Endothelial cell of umbilical vein (primary cell): ENCODE measurements at regions not wholly inside any gene's neighbourhood (a gene's known extent, or its start where the extent isn't known, plus 50 kb on each side); places are given as distances from the start of the nearest gene placed in this dataset.

ENCODE experiments used
- BruUV-seq: library from RNA; stranded (reverse); fragments of 400-500 nt; replicated peaks from 2 replicates; lab custom pipeline; 2021; lab: Mats Ljungman, UMichigan
- CTCF ChIA-PET: fragments of 300-600, 350-600 bp; sonication (Branson Sonifier 250); formaldehyde crosslinking; loops from one replicate; lab custom pipeline; 2021; ENCODE audit warnings: antibody characterized with exemption, inconsistent platforms; lab: Charles Lee
- POLR2A ChIA-PET: fragments of 300-600, 350-600 bp; sonication (Branson Sonifier 250); formaldehyde crosslinking; loops from one replicate; lab custom pipeline; 2021; ENCODE audit warnings: antibody characterized with exemption, inconsistent platforms; lab: Charles Lee
- DNase-seq: peaks from one replicate; pipeline ENCODE4 v3.0.0-alpha.2; 2011; ENCODE audit warnings: low read depth, low spot score
- FAIRE-seq: peaks from 2 replicates; lab custom pipeline; 2011; peaks lifted over from hg19 to GRCh38; lab: Jason Lieb, UNC
- H2AFZ ChIP-seq: 2 replicates; pipeline ENCODE4 v1.6.0; 2012; ENCODE audit warnings: low read depth, low read length, control low read depth, inconsistent platforms
- H3K27ac ChIP-seq: 2 replicates; pipeline ENCODE4 v1.5.1; 2011; ENCODE audit warnings: low read depth, mild to moderate bottlenecking, control low read depth, low read length, moderate library complexity; ENCODE audit not compliant: insufficient read depth
- H3K27me3 ChIP-seq, 2 experiments: 2 replicates each; pipeline versions ENCODE4 v1.6.0 to v1.6.1; 2011; ENCODE audit warnings: low read length in 2 of 2, mixed read lengths in 1 of 2; ENCODE audit not compliant: control insufficient read depth in 2 of 2, insufficient read depth in 2 of 2
- H3K36me3 ChIP-seq, 2 experiments: 2 replicates in 1 of 2; 3 replicates in 1 of 2; pipeline ENCODE4 v1.5.1; 2011; ENCODE audit warnings: low read length in 2 of 2, mild to moderate bottlenecking in 1 of 2, moderate library complexity in 1 of 2; ENCODE audit not compliant: control insufficient read depth in 2 of 2, insufficient read depth in 2 of 2; ENCODE audit errors: extremely low read depth in 1 of 2
- H3K4me1 ChIP-seq: 3 replicates; pipeline ENCODE4 v1.5.1; 2011; ENCODE audit warnings: mild to moderate bottlenecking, low read length; ENCODE audit not compliant: control insufficient read depth, insufficient read depth; ENCODE audit errors: extremely low read depth
- H3K4me2 ChIP-seq: 2 replicates; pipeline ENCODE4 v1.6.1; 2011; ENCODE audit warnings: low read length, control low read depth, mixed read lengths; ENCODE audit not compliant: insufficient read depth
- H3K4me3 ChIP-seq, 3 experiments: fragments of 200-600 bp in 1 of 3; sonication (generic), shearing (Covaris generic) in 1 of 3; replicated peaks in 1 of 3; 2 replicates each; pipeline ENCODE4 v1.5.1; 2011 to 2016; ENCODE audit warnings: control low read depth in 3 of 3, low read length in 3 of 3, mild to moderate bottlenecking in 2 of 3, inconsistent platforms in 1 of 3, low read depth in 1 of 3, moderate library complexity in 1 of 3; ENCODE audit not compliant: insufficient read depth in 1 of 3
- H3K79me2 ChIP-seq: 2 replicates; pipeline ENCODE4 v1.6.0; 2012; ENCODE audit warnings: low read length, inconsistent platforms; ENCODE audit not compliant: control insufficient read depth, insufficient read depth
- H3K9ac ChIP-seq: replicated peaks from 2 replicates; pipeline ENCODE3; 2011; ENCODE audit warnings: low read length, control low read depth; ENCODE audit not compliant: insufficient read depth; ENCODE audit errors: extremely low read depth
- H3K9me1 ChIP-seq: replicated peaks from 3 replicates; pipeline ENCODE4 v1.6.0; 2011; ENCODE audit warnings: mild to moderate bottlenecking, low read length; ENCODE audit not compliant: control insufficient read depth, insufficient read depth; ENCODE audit errors: extremely low read depth
- H3K9me3 ChIP-seq: replicated peaks from 2 replicates; pipeline ENCODE4 v1.5.1; 2012; ENCODE audit warnings: low read length, inconsistent platforms; ENCODE audit not compliant: control insufficient read depth, insufficient read depth
- H4K20me1 ChIP-seq: replicated peaks from 2 replicates; pipeline ENCODE3; 2011; ENCODE audit warnings: mild to moderate bottlenecking, low read length; ENCODE audit not compliant: control insufficient read depth, insufficient read depth; ENCODE audit errors: extremely low read depth
- CTCF ChIP-seq, 2 donors: IDR thresholded peaks; 1 replicate in 1 of 2; 2 replicates in 1 of 2; pipeline ENCODE4 v1.5.1; 2011; ENCODE audit warnings: low read length in 2 of 2, mild to moderate bottlenecking in 2 of 2, moderate library complexity in 2 of 2, control low read depth in 1 of 2, inconsistent platforms in 1 of 2, low read depth in 1 of 2; ENCODE audit not compliant: insufficient read depth in 1 of 2; ENCODE audit errors: extremely low read depth in 1 of 2
- EZH2 ChIP-seq: IDR thresholded peaks from 2 replicates; pipeline ENCODE4 v1.6.1; 2012; ENCODE audit warnings: borderline replicate concordance, low read depth, mild to moderate bottlenecking, moderate library complexity, low read length, inconsistent platforms; ENCODE audit not compliant: severe bottlenecking
- FOS ChIP-seq: IDR thresholded peaks from 2 replicates; pipeline ENCODE4 v1.6.1; 2011; ENCODE audit warnings: mild to moderate bottlenecking, low read length, moderate library complexity, borderline replicate concordance; ENCODE audit not compliant: insufficient read depth
- JUN ChIP-seq: IDR thresholded peaks from 2 replicates; pipeline ENCODE4 v1.6.1; 2011; ENCODE audit warnings: borderline replicate concordance, low read depth; ENCODE audit not compliant: insufficient read length, insufficient read depth
- MYC ChIP-seq: IDR thresholded peaks from one replicate; pipeline ENCODE4 v1.6.1; 2011; ENCODE audit warnings: mild to moderate bottlenecking, low read depth, low read length
- POLR2A ChIP-seq: IDR thresholded peaks from 2 replicates; pipeline ENCODE4 v1.6.1; 2012; ENCODE audit warnings: low read depth, mild to moderate bottlenecking, control low read depth, low read length
- POLR2AphosphoS5 ChIP-seq: IDR thresholded peaks from 2 replicates; pipeline ENCODE4 v1.6.1; 2012; ENCODE audit warnings: low read depth, mild to moderate bottlenecking, control low read depth, low read length, moderate library complexity; ENCODE audit not compliant: insufficient read depth
- dilution Hi-C: fragments of 300-500 bp; cut with MboI; formaldehyde crosslinking; loops from one replicate; pipeline ENCODE4 v1.15.0; 2019; ENCODE audit warnings: low sequenced_read_pairs; ENCODE audit not compliant: extremely low pct_ligation_motif_present
- intact Hi-C: fragments of 100-400 bp; cut with micrococcal nuclease; formaldehyde crosslinking; loops from one replicate; pipeline ENCODE4 v1.10.0; 2022
- TF ChIP-seq, protein P1 (sequence below): IDR thresholded peaks from 2 replicates; pipeline ENCODE4 v1.6.1; 2011; ENCODE audit not compliant: insufficient read depth, insufficient read length

DNA sequence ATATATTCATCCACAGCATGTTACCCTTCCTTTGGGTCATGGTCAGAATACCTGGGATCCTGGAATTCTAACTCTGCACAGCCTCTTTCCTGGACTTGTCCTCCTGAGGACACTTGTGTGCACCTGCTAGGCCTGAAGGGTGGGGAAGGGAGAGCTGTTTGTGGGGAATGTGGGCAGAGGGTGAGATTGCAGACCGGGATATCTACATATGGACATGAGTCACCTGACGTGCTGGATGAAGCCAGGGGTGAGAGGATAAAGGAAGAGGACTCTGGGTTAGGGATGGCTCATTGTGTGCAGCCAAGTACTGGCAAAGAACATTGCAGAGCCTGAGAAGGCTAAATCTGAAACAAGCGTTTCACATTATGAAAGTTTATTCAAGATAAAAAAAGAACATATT, 241.4 kb upstream of the RPS23 start:
- Histone ChIP-seq H3K79me2 (no peaks in the 10 kb centered on the region), H3K9ac (no peak overlapping the region), H4K20me1 (no peaks in the 10 kb centered on the region), H3K9me1 (no peaks in the 10 kb centered on the region), H2AFZ (no peak overlapping the region), H3K4me1 (no peaks in the 10 kb centered on the region), H3K36me3 (no peaks in the 10 kb centered on the region), H3K4me2 (no peak overlapping the region), H3K27ac (no peak overlapping the region), H3K27me3 (no peaks in the 10 kb centered on the region), H3K9me3 (no peaks in the 10 kb centered on the region), H3K4me3 (no peak overlapping the region)
- BruUV-seq, result no TSS peak
- dilution Hi-C loops (no loop called here), intact Hi-C loops (no loop called here)
- no peak for TF ChIP-seq POLR2AphosphoS5
- no peak for TF ChIP-seq JUN
- TF ChIP-seq FOS, result no peak
- TF ChIP-seq POLR2A, result no peak
- TF ChIP-seq, protein P1, sequence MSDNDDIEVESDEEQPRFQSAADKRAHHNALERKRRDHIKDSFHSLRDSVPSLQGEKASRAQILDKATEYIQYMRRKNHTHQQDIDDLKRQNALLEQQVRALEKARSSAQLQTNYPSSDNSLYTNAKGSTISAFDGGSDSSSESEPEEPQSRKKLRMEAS, result no peak
- no peak for TF ChIP-seq MYC
- no peak for TF ChIP-seq CTCF (IDR thresholded peaks at IDR 0.05; ENCODE audit: extremely low read depth in 1 of 2, insufficient read depth in 1 of 2, low read depth in 1 of 2, low read length in 2 of 2)
- TF ChIP-seq EZH2, result no peak
- ChIA-PET POLR2A (no interaction called here), CTCF (interaction anchor here (0.8 kb wide), 1 partner anchor 20 kb away, joined by 3 read pairs; no protein-coding TSS in a partner anchor)
- no peak for FAIRE-seq
- no peak for DNase-seq
